Endothelial cell of umbilical vein (primary cell): ENCODE measurements at regions not wholly inside any gene's neighbourhood (a gene's known extent, or its start where the extent isn't known, plus 50 kb on each side); places are given as distances from the start of the nearest gene placed in this dataset.

Source experiments
- BruUV-seq: library from RNA; stranded (reverse); fragments of 400-500 nt; replicated peaks from 2 replicates; lab custom pipeline; 2021; lab: Mats Ljungman, UMichigan
- CTCF ChIA-PET: fragments of 300-600, 350-600 bp; sonication (Branson Sonifier 250); formaldehyde crosslinking; loops from one replicate; lab custom pipeline; 2021; ENCODE audit warnings: antibody characterized with exemption, inconsistent platforms; lab: Charles Lee
- POLR2A ChIA-PET: fragments of 300-600, 350-600 bp; sonication (Branson Sonifier 250); formaldehyde crosslinking; loops from one replicate; lab custom pipeline; 2021; ENCODE audit warnings: antibody characterized with exemption, inconsistent platforms; lab: Charles Lee
- DNase-seq: peaks from one replicate; pipeline ENCODE4 v3.0.0-alpha.2; 2011; ENCODE audit warnings: low read depth, low spot score
- FAIRE-seq: peaks from 2 replicates; lab custom pipeline; 2011; peaks lifted over from hg19 to GRCh38; lab: Jason Lieb, UNC
- H2AFZ ChIP-seq: 2 replicates; pipeline ENCODE4 v1.6.0; 2012; ENCODE audit warnings: low read depth, low read length, control low read depth, inconsistent platforms
- H3K27ac ChIP-seq: 2 replicates; pipeline ENCODE4 v1.5.1; 2011; ENCODE audit warnings: low read depth, mild to moderate bottlenecking, control low read depth, low read length, moderate library complexity; ENCODE audit not compliant: insufficient read depth
- H3K27me3 ChIP-seq, 2 experiments: 2 replicates each; pipeline versions ENCODE4 v1.6.0 to v1.6.1; 2011; ENCODE audit warnings: low read length in 2 of 2, mixed read lengths in 1 of 2; ENCODE audit not compliant: control insufficient read depth in 2 of 2, insufficient read depth in 2 of 2
- H3K36me3 ChIP-seq, 2 experiments: 2 replicates in 1 of 2; 3 replicates in 1 of 2; pipeline ENCODE4 v1.5.1; 2011; ENCODE audit warnings: low read length in 2 of 2, mild to moderate bottlenecking in 1 of 2, moderate library complexity in 1 of 2; ENCODE audit not compliant: control insufficient read depth in 2 of 2, insufficient read depth in 2 of 2; ENCODE audit errors: extremely low read depth in 1 of 2
- H3K4me1 ChIP-seq: 3 replicates; pipeline ENCODE4 v1.5.1; 2011; ENCODE audit warnings: mild to moderate bottlenecking, low read length; ENCODE audit not compliant: control insufficient read depth, insufficient read depth; ENCODE audit errors: extremely low read depth
- H3K4me2 ChIP-seq: 2 replicates; pipeline ENCODE4 v1.6.1; 2011; ENCODE audit warnings: low read length, control low read depth, mixed read lengths; ENCODE audit not compliant: insufficient read depth
- H3K4me3 ChIP-seq, 3 experiments: fragments of 200-600 bp in 1 of 3; sonication (generic), shearing (Covaris generic) in 1 of 3; replicated peaks in 1 of 3; 2 replicates each; pipeline ENCODE4 v1.5.1; 2011 to 2016; ENCODE audit warnings: control low read depth in 3 of 3, low read length in 3 of 3, mild to moderate bottlenecking in 2 of 3, inconsistent platforms in 1 of 3, low read depth in 1 of 3, moderate library complexity in 1 of 3; ENCODE audit not compliant: insufficient read depth in 1 of 3
- H3K79me2 ChIP-seq: 2 replicates; pipeline ENCODE4 v1.6.0; 2012; ENCODE audit warnings: low read length, inconsistent platforms; ENCODE audit not compliant: control insufficient read depth, insufficient read depth
- H3K9ac ChIP-seq: replicated peaks from 2 replicates; pipeline ENCODE3; 2011; ENCODE audit warnings: low read length, control low read depth; ENCODE audit not compliant: insufficient read depth; ENCODE audit errors: extremely low read depth
- H3K9me1 ChIP-seq: replicated peaks from 3 replicates; pipeline ENCODE4 v1.6.0; 2011; ENCODE audit warnings: mild to moderate bottlenecking, low read length; ENCODE audit not compliant: control insufficient read depth, insufficient read depth; ENCODE audit errors: extremely low read depth
- H3K9me3 ChIP-seq: replicated peaks from 2 replicates; pipeline ENCODE4 v1.5.1; 2012; ENCODE audit warnings: low read length, inconsistent platforms; ENCODE audit not compliant: control insufficient read depth, insufficient read depth
- H4K20me1 ChIP-seq: replicated peaks from 2 replicates; pipeline ENCODE3; 2011; ENCODE audit warnings: mild to moderate bottlenecking, low read length; ENCODE audit not compliant: control insufficient read depth, insufficient read depth; ENCODE audit errors: extremely low read depth
- CTCF ChIP-seq, 2 donors: IDR thresholded peaks; 1 replicate in 1 of 2; 2 replicates in 1 of 2; pipeline ENCODE4 v1.5.1; 2011; ENCODE audit warnings: low read length in 2 of 2, mild to moderate bottlenecking in 2 of 2, moderate library complexity in 2 of 2, control low read depth in 1 of 2, inconsistent platforms in 1 of 2, low read depth in 1 of 2; ENCODE audit not compliant: insufficient read depth in 1 of 2; ENCODE audit errors: extremely low read depth in 1 of 2
- EZH2 ChIP-seq: IDR thresholded peaks from 2 replicates; pipeline ENCODE4 v1.6.1; 2012; ENCODE audit warnings: borderline replicate concordance, low read depth, mild to moderate bottlenecking, moderate library complexity, low read length, inconsistent platforms; ENCODE audit not compliant: severe bottlenecking
- FOS ChIP-seq: IDR thresholded peaks from 2 replicates; pipeline ENCODE4 v1.6.1; 2011; ENCODE audit warnings: mild to moderate bottlenecking, low read length, moderate library complexity, borderline replicate concordance; ENCODE audit not compliant: insufficient read depth
- GATA2 ChIP-seq: IDR thresholded peaks from 2 replicates; pipeline ENCODE4 v1.7.0; 2011; ENCODE audit warnings: low read depth, mild to moderate bottlenecking, moderate library complexity, mixed read lengths, low read length; ENCODE audit not compliant: insufficient read length, insufficient read depth
- JUN ChIP-seq: IDR thresholded peaks from 2 replicates; pipeline ENCODE4 v1.6.1; 2011; ENCODE audit warnings: borderline replicate concordance, low read depth; ENCODE audit not compliant: insufficient read length, insufficient read depth
- MAX ChIP-seq: IDR thresholded peaks from 2 replicates; pipeline ENCODE4 v1.6.1; 2011; ENCODE audit not compliant: insufficient read depth, insufficient read length
- MYC ChIP-seq: IDR thresholded peaks from one replicate; pipeline ENCODE4 v1.6.1; 2011; ENCODE audit warnings: mild to moderate bottlenecking, low read depth, low read length
- POLR2A ChIP-seq: IDR thresholded peaks from 2 replicates; pipeline ENCODE4 v1.6.1; 2012; ENCODE audit warnings: low read depth, mild to moderate bottlenecking, control low read depth, low read length
- POLR2AphosphoS5 ChIP-seq: IDR thresholded peaks from 2 replicates; pipeline ENCODE4 v1.6.1; 2012; ENCODE audit warnings: low read depth, mild to moderate bottlenecking, control low read depth, low read length, moderate library complexity; ENCODE audit not compliant: insufficient read depth
- dilution Hi-C: fragments of 300-500 bp; cut with MboI; formaldehyde crosslinking; loops from one replicate; pipeline ENCODE4 v1.15.0; 2019; ENCODE audit warnings: low sequenced_read_pairs; ENCODE audit not compliant: extremely low pct_ligation_motif_present
- intact Hi-C: fragments of 100-400 bp; cut with micrococcal nuclease; formaldehyde crosslinking; loops from one replicate; pipeline ENCODE4 v1.10.0; 2022

GRCh38 chr21:23026878-23027277 is 2028.7 kb downstream of the NCAM2 start:
- CTCF ChIA-PET = no interaction called here

More at GRCh38 chr21:23026878-23027277, 2028.7 kb downstream of the NCAM2 start:
- H3K27ac ChIP-seq = no peak overlapping the region
- intact Hi-C loops (no loop called here), dilution Hi-C loops (no loop called here)
- BruUV-seq = no TSS peak
- no peaks in the 10 kb centered on the region for H3K9me3 ChIP-seq
- H4K20me1 ChIP-seq = no peaks in the 10 kb centered on the region
- no peak overlapping the region for H3K4me2 ChIP-seq
- no peak overlapping the region for H3K9ac ChIP-seq
- POLR2A ChIA-PET = no interaction called here
- H3K9me1 ChIP-seq = no peaks in the 10 kb centered on the region
- no peaks in the 10 kb centered on the region for H3K36me3 ChIP-seq
- no peaks in the 10 kb centered on the region for H3K79me2 ChIP-seq
- no peaks in the 10 kb centered on the region for H3K4me1 ChIP-seq
- no peaks in the 10 kb centered on the region for H3K27me3 ChIP-seq
- DNase-seq = no peak
- no peak overlapping the region for H2AFZ ChIP-seq
- no peak for TF ChIP-seq POLR2AphosphoS5
- TF ChIP-seq EZH2 = no peak
- TF ChIP-seq MYC = no peak
- TF ChIP-seq JUN = no peak
- TF ChIP-seq GATA2 = no peak
- TF ChIP-seq CTCF (IDR thresholded peaks at IDR 0.05; ENCODE audit: extremely low read depth in 1 of 2, insufficient read depth in 1 of 2, low read depth in 1 of 2, low read length in 2 of 2) = no peak
- no peak for TF ChIP-seq MAX
- no peak for TF ChIP-seq POLR2A
- TF ChIP-seq FOS = no peak
- H3K4me3 ChIP-seq = no peak overlapping the region
- no peak for FAIRE-seq
